Spleen (tissue), 11 donors: ENCODE measurements at regions not wholly inside any gene's neighbourhood (a gene's known extent, or its start where the extent isn't known, plus 50 kb on each side); places are given as distances from the start of the nearest gene placed in this dataset.

Experiments
- DNase-seq: peaks from one replicate; pipeline ENCODE4 v3.0.0-alpha.2; 2020
- H3K27ac ChIP-seq, 8 donors: fragments of 200-600 bp; sonication (generic) in 7 of 8; 1 replicate in 4 of 8; 2 replicates in 4 of 8; pipeline versions ENCODE4 v1.5.0 to v1.8.0; 2016 to 2021; ENCODE audit warnings: inconsistent platforms in 4 of 8, mild to moderate bottlenecking in 4 of 8, moderate library complexity in 1 of 8
- H3K27me3 ChIP-seq, 7 donors: fragments of 200-600 bp; sonication (generic) in 6 of 7; replicated peaks in 1 of 7; 1 replicate in 4 of 7; 2 replicates in 3 of 7; pipeline versions ENCODE4 v1.5.0 to v1.8.0; 2016 to 2021; ENCODE audit warnings: inconsistent platforms in 3 of 7, mild to moderate bottlenecking in 1 of 7
- H3K36me3 ChIP-seq, 6 donors: fragments of 200-600 bp; sonication (generic) in 5 of 6; 1 replicate in 4 of 6; 2 replicates in 2 of 6; pipeline versions ENCODE4 v1.5.0 to v1.8.0; 2016 to 2021; ENCODE audit warnings: inconsistent platforms in 2 of 6
- H3K4me1 ChIP-seq, 6 donors: fragments of 200-600 bp; sonication (generic) in 5 of 6; 1 replicate in 3 of 6; 2 replicates in 3 of 6; pipeline versions ENCODE4 v1.5.0 to v1.8.0; 2016 to 2021; ENCODE audit warnings: inconsistent platforms in 3 of 6
- H3K4me3 ChIP-seq, 8 donors: fragments of 200-600 bp; sonication (generic) in 7 of 8; 1 replicate in 4 of 8; 2 replicates in 4 of 8; pipeline versions ENCODE4 v1.5.0 to v1.8.0; 2016 to 2021; ENCODE audit warnings: inconsistent platforms in 4 of 8, mild to moderate bottlenecking in 4 of 8, moderate library complexity in 2 of 8
- H3K9me3 ChIP-seq, 8 donors: fragments of 200-600 bp; sonication (generic) in 7 of 8; 1 replicate in 4 of 8; 2 replicates in 4 of 8; pipeline versions ENCODE4 v1.5.0 to v1.8.0; 2016 to 2021; ENCODE audit warnings: inconsistent platforms in 4 of 8
- CTCF ChIP-seq, 11 experiments: fragments of 200-600 bp in 7 of 11; fragments of 450-650 bp in 4 of 11; sonication (generic) in 4 of 11; IDR thresholded peaks in 8 of 11; conservative IDR thresholded peaks in 3 of 11; 1 replicate in 7 of 11; 2 replicates in 4 of 11; pipeline versions ENCODE4 v1.4.0 to v1.8.0; 2016 to 2021; ENCODE audit warnings: antibody characterized with exemption in 11 of 11, inconsistent platforms in 4 of 11, mild to moderate bottlenecking in 1 of 11
- POLR2A ChIP-seq, 3 donors: fragments of 450-650 bp; IDR thresholded peaks; one replicate each; pipeline ENCODE4 v1.5.1; 2017; ENCODE audit warnings: antibody characterized with exemption in 3 of 3, mild to moderate bottlenecking in 1 of 3
- POLR2AphosphoS5 ChIP-seq, 3 donors: sonication (generic); formaldehyde crosslinking; IDR thresholded peaks; one replicate each; pipeline ENCODE4 v1.5.1; 2017; ENCODE audit warnings: antibody characterized with exemption in 3 of 3
- WGBS, 5 donors: extraction: QIAGEN DNeasy Blood & Tissue Kit in 3 of 5; methylation state at CpG; one replicate each; pipeline versions ENCODE4 v1.1.5 to v1.1.7; 2013 to 2018; 5-methylcytosine and 5-hydroxymethylcytosine counted together
- intact Hi-C: fragments of 100-400 bp; cut with DNase I; formaldehyde crosslinking; loops from one replicate; pipeline ENCODE4 v1.15.0; 2023; ENCODE audit warnings: low total_unique reads
- donor health status: healthy with polysubstance abuse.
- donor health status: DM: no; HTN: no; CAD: no; lungs with moderate emphysema.
- donor health status: DM: no; HTN: no; CAD: no.
- donor health status: Bipolar disorder and iron deficiency.
- donor health status: healthy.
- donor health status: DM: no; HTN: no; CAD: no.
- donor health status: DM: yes; HTN: yes; CAD: no.

GRCh38 chr21:41651406-41651805 lies 115.4 kb downstream of the RIPK4 start:
- no peak for TF ChIP-seq CTCF (IDR thresholded peaks at IDR 0.05 in 8 of 11, conservative IDR thresholded peaks at IDR 0.05 in 3 of 11)
- no peak for TF ChIP-seq POLR2A (IDR thresholded peaks at IDR 0.05)
- peak; percentile 27 for DNase-seq
- Histone ChIP-seq H3K36me3 (no peaks in the 10 kb centered on the region), H3K4me1 (peaks cover 0 to 15% (median 11%) of the 10 kb centered on the region in 6 donors), H3K27ac (no peak overlapping the region), H3K9me3 (no peaks in the 10 kb centered on the region), H3K27me3 (peaks cover 0 to 17% (median 0%) of the 10 kb centered on the region in 7 donors), H3K4me3 (no peak overlapping the region)
- 7 to 13% (median 8%) methylated on average over 8 of the region's 8 CpGs for WGBS, 5 donors
- intact Hi-C loops = no loop called here

- intact Hi-C loops = no loop called here
- 87 to 94% (median 89%) methylated on average over 19 of the region's 19 CpGs for WGBS, 5 donors
- Histone ChIP-seq H3K4me1 (peaks cover 0 to 15% (median 11%) of the 10 kb centered on the region in 6 donors), H3K27ac (no peak overlapping the region), H3K9me3 (no peaks in the 10 kb centered on the region), H3K4me3 (no peak overlapping the region), H3K27me3 (peaks cover 0 to 17% (median 0%) of the 10 kb centered on the region in 7 donors), H3K36me3 (no peaks in the 10 kb centered on the region)
- TF ChIP-seq POLR2A (IDR thresholded peaks at IDR 0.05) = no peak
- no peak for TF ChIP-seq CTCF (IDR thresholded peaks at IDR 0.05 in 8 of 11, conservative IDR thresholded peaks at IDR 0.05 in 3 of 11)
- no peak for TF ChIP-seq POLR2AphosphoS5 (IDR thresholded peaks at IDR 0.05)
- DNase-seq = peak; percentile 22
These were observed 116.2 kb downstream of the RIPK4 start for GRCh38 chr21:41650526-41651145.

- Histone ChIP-seq H3K36me3 (no peaks in the 10 kb centered on the region), H3K4me3 (no peak overlapping the region), H3K27me3 (peaks cover 0 to 32% (median 0%) of the 10 kb centered on the region in 7 donors), H3K9me3 (no peaks in the 10 kb centered on the region), H3K4me1 (peaks cover 0 to 15% (median 11%) of the 10 kb centered on the region in 6 donors), H3K27ac (no peak overlapping the region)
- TF ChIP-seq POLR2AphosphoS5 (IDR thresholded peaks at IDR 0.05) (no peak), POLR2A (IDR thresholded peaks at IDR 0.05) (no peak), CTCF (IDR thresholded peaks at IDR 0.05 in 8 of 11, conservative IDR thresholded peaks at IDR 0.05 in 3 of 11) (no peak)
- intact Hi-C loops = no loop called here
- 78 to 83% (median 81%) methylated on average over 9 of the region's 9 CpGs for WGBS, 5 donors
- DNase-seq = peak; percentile 19
These were observed 118.2 kb downstream of the RIPK4 start for GRCh38 chr21:41648591-41649031.

DNA sequence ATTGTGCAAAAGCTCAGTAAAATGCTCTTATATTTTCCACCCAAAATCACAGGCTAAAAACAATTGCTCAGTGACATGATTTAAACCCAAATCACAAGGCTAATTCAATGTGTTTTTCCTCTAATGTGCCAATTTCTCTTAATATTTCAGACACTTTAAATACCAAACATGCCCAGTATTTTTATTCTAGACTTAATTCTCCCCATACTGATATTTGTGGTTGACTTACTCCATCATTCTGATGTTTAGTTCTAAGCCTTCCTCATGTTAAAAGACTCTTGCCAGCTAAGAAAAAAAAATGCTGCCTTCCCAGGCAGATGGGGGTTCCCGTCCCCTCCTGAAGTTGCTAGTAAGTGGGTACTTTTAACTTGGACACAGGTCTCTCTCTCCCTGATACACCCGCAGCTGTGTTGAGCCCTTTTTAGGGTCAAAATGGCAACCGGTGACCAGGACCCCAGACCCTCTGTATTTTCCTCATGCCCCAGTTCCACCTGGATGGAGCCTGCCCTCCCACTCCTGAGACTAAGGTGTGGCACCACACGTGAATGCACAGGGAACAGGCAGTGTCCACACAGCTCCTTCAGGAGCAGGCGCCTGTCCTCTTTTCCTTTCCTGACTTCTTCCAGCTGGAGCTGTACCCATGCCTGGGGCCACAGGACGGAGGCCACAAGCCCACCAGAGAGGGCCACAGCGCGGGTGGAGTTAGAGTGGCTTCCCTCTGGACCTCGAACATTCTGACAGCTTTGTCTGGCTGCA lies 118.9 kb downstream of the RIPK4 start:
- H3K4me3 ChIP-seq = no peak overlapping the region
- H3K27ac ChIP-seq = no peak overlapping the region
- peaks cover 0 to 15% (median 11%) of the 10 kb centered on the region in 6 donors for H3K4me1 ChIP-seq
- WGBS, 5 donors = 88 to 94% (median 89%) methylated on average over 8 to 9 of the region's 9 CpGs
- H3K27me3 ChIP-seq = peaks cover 0 to 37% (median 0%) of the 10 kb centered on the region in 7 donors
- H3K36me3 ChIP-seq = no peaks in the 10 kb centered on the region
- no peak for DNase-seq
- TF ChIP-seq POLR2A (IDR thresholded peaks at IDR 0.05) = no peak
- no peak for TF ChIP-seq POLR2AphosphoS5 (IDR thresholded peaks at IDR 0.05)
- TF ChIP-seq CTCF (IDR thresholded peaks at IDR 0.05 in 8 of 11, conservative IDR thresholded peaks at IDR 0.05 in 3 of 11) = no peak
- intact Hi-C loops = no loop called here
- H3K9me3 ChIP-seq = no peaks in the 10 kb centered on the region
